ENCODE measurements at regions not wholly inside any gene's neighbourhood (a gene's known extent, or its start where the extent isn't known, plus 50 kb on each side); places are given as distances from the start of the nearest gene placed in this dataset.

- DNase-seq (ENCODE audit: low spot score in 2 of 2), result no peak
- FAIRE-seq, result no peak
Observed at GRCh38 chr1:5491207-5491904, 500.9 kb downstream of the NPHP4 start.

GRCh38 chr1:5490635-5491034 is 501.6 kb downstream of the NPHP4 start:
- FAIRE-seq (no peak), DNase-seq (ENCODE audit: low spot score in 2 of 2) (no peak)

DNA sequence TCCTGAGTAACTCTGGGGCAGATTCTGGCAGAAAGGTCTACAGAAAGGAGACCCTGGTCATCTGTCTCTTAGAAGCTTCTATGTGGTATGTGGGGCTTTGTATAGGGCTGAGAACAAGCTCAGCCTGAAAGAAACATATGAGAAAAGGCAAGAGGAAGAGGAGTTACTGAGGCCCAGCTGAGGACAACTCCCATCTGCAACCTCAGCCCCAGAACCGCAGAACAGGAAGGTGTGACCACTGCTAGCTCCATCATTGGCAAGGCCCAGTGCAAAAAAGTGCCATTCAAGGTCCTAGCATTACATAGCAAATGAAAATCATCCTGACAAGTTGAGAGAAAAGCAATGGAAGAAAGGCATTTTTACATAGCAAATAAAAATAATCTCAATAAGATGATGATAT is 503.8 kb downstream of the NPHP4 start:
- FAIRE-seq (no peak), DNase-seq (ENCODE audit: low spot score in 2 of 2) (no peak)

- DNase-seq (ENCODE audit: low spot score in 2 of 2) (no peak), FAIRE-seq (no peak)
Observed at GRCh38 chr1:5485968-5486696, 506.1 kb downstream of the NPHP4 start.

DNA sequence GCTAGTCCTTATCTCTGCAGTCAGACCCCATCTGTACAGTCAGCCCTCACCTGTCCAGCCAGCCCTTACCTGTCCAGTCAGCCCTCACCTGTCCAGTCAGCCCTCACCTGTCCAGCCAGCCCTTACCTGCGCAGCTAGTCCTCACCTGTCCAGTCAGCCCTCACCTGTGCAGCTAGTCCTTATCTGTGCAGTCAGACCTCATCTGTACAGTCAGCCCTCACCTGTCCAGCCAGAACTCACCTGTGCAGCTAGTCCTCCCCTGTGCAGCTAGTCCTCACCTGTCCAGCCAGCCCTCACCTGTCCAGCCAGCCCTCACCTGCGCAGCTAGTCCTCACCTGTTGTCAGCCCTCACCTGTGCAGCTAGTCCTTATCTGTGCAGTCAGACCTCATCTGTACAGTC is 506.8 kb downstream of the NPHP4 start:
- no peak for DNase-seq (ENCODE audit: low spot score in 2 of 2)
- FAIRE-seq, result no peak

- FAIRE-seq (no peak), DNase-seq (ENCODE audit: low spot score in 2 of 2) (no peak)
Observed at GRCh38 chr1:5484451-5485165, 507.6 kb downstream of the NPHP4 start.

DNA sequence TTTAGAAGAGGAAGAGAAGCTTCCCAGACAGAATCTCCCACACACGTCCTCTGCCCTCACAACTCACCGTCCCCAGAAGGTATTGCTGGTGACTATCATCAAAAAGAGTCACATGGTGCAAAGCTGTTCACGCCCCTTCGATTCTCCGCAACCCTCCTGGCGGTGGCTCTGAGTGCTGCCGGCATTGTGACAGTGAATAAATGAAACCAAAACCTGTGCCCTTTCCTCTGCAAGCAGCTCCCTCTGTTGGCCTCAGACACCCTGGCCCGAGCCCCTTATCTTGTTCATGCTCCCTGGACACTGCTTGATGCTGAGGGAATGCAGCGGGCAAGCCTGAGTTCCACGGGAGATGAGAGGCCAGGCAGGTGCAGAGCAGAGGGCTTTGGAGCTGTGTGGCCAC is 510.3 kb downstream of the NPHP4 start:
- FAIRE-seq (no peak), DNase-seq (ENCODE audit: low spot score in 2 of 2) (no peak)

GRCh38 chr1:5480906-5481305 is 511.3 kb downstream of the NPHP4 start:
- DNase-seq (ENCODE audit: low spot score in 2 of 2) (no peak), FAIRE-seq (no peak)

DNA sequence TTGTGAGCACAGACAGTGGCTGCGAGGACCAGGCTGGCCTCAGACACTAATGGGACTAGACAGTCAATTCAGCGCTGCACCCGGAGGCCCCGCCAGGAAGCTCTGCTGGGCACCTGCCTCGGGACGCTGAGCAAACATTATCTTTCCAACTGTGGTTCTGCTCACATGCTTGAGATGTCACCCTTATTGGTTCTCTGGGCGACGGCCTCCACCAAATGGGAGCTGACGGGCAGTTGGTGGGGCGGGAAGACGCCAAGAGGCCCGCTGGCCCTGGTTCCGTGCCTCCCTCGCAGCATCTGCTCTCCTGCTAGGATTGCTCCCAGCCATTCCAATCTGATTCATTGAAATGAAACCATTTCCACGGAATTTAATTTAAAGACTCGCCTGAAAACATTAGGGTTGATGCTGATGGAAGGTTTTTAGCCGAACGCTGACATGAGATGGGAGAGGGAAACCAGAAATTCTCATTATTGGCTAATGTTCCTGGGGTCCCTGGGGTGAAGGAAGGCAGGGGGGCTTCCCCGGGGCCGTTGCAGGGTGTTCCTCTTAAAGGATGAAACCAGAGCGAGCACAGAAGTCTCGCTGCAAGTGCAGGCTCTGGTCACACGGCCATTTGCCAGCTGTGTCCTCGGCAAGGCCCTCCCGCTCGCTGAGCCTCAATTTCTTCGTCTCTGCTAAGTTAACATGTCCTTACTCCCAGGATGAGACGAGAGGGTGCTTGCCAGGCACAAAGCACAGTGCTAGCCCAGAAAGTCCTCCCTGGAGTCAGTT is 512.2 kb downstream of the NPHP4 start:
- DNase-seq (ENCODE audit: low spot score in 2 of 2) (no peak), FAIRE-seq (no peak)

GRCh38 chr1:5478961-5479360 is 513.3 kb downstream of the NPHP4 start:
- DNase-seq (ENCODE audit: low spot score in 2 of 2) (no peak), FAIRE-seq (no peak)

- FAIRE-seq (no peak), DNase-seq (ENCODE audit: low spot score in 2 of 2) (no peak)
Observed at GRCh38 chr1:5478156-5478695, 514.0 kb downstream of the NPHP4 start.

DNA sequence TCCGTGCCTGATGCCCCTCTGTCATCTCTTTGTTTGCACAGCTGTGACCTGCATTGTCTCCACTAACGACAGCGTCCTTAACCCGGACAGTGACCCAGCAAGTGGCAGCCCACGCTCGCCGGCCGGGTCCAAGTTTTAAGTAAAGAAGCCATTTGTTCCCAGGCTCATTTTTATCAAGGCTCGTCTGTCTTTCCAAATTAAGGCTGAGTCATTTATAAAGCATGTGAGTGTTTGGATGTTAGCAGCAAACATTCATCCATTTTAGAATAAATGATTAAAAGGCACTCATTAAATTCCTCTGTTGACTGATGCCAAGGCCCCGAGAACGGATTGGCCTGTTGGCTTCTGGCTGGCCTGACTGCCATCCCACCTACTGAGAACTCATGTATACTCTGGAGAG is 514.5 kb downstream of the NPHP4 start:
- DNase-seq (ENCODE audit: low spot score in 2 of 2) (no peak), FAIRE-seq (no peak)

DNA sequence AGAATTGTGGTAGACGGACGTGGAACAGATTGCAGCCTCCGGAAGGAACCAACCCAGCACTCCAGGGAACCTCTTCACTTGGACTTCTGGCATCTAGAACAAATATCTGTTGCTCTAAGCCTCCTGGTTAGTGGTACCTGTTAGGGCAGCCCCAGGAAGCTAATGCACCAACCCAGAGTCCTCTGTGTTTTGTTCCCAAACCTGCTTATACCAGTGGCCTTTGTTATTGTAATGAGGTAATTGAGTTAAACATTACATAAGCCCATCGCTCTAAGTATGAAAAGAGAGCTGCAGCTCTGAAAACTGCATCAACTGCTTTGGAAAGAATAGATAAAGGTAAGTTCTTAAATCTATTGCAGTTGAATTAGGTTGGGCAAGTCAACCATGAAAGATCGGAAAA is 516.7 kb downstream of the NPHP4 start:
- DNase-seq (ENCODE audit: low spot score in 2 of 2), result no peak
- no peak for FAIRE-seq

GRCh38 chr1:5473268-5473667 is 519.0 kb downstream of the NPHP4 start:
- DNase-seq (ENCODE audit: low spot score in 2 of 2), result no peak
- no peak for FAIRE-seq

GRCh38 chr1:5466487-5466886 is 525.7 kb downstream of the NPHP4 start:
- DNase-seq (ENCODE audit: low spot score in 2 of 2) (no peak), FAIRE-seq (no peak)

DNA sequence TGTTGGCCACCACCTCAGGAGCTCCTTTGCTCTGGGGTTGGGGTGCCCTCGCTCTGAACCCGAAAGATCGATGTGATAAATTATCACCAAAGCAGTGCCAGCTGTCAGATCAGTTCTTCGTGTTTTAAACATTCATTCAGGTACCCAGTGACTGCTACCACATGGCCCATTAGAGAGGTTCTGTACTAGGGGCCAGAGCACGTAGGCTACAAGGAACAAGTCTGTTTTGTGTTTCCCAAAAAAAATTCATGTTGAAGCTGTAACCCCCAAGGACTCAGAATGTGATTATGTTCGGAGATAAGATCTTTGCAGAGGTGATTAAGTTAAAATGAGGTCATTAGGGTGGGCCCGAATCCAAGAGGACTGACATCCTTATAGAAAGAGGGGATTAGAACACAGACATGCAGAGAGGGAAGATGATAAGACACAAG is 526.9 kb downstream of the NPHP4 start:
- DNase-seq (ENCODE audit: low spot score in 2 of 2) (no peak), FAIRE-seq (no peak)

DNA sequence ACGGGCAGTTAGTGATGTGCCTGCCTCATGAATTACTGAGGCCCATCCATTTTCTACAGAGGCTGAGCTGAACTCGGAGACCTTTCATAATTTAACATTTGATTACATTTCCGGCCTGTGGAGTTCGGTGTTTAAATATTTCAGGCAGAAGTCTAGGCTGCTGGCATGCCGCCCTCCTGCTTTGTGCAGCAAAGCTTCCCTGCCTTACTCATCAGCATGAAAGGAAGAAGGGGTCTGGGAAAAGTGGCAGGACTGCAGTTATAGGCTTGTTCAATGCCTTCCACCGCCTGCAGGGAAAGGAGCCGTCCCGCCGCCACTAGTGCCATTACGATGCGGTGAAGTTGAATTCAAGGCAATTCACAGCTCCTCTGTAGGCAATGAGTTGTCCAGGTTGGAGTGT is 527.9 kb downstream of the NPHP4 start:
- DNase-seq (ENCODE audit: low spot score in 2 of 2), result no peak
- FAIRE-seq, result no peak

GRCh38 chr1:5460974-5461373 is 531.3 kb downstream of the NPHP4 start:
- DNase-seq (ENCODE audit: low spot score in 2 of 2) (no peak), FAIRE-seq (no peak)

- DNase-seq (ENCODE audit: low spot score in 2 of 2) (no peak), FAIRE-seq (no peak)
Observed at GRCh38 chr1:5459839-5460610, 532.2 kb downstream of the NPHP4 start.

DNA sequence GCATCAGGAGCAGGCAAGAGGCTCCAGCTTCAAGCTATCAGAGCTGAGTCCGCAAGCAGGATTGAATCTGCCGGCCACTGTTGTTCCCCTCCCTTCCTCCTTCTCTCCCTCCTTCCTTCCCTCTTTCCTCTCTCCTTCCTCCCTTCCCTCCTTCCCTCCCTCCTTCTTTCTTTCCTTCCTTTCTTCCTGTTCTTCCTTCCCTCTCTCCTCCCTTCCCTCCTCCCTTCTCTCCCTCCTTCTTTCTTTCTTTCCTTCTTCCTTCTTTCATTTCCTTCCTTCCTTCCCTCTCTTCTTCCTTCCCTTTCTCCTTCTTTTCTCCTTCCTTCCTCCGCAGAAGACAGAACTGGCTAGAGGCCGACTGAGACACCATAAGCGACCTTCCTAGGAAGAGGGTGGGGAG is 534.0 kb downstream of the NPHP4 start:
- DNase-seq (ENCODE audit: low spot score in 2 of 2), result no peak
- no peak for FAIRE-seq
